GM21528 (cell line): ENCODE measurements at regions not wholly inside any gene's neighbourhood (a gene's known extent, or its start where the extent isn't known, plus 50 kb on each side); places are given as distances from the start of the nearest gene placed in this dataset.
"Not testable (repeated sequence)": the region's sequence is repeated elsewhere in the genome, so short reads cannot be mapped to it uniquely, and the experiment has no call there.

Experiments
- ATAC-seq: cut with Tn5 transposase; IDR thresholded peaks from one replicate; pipeline ENCODE4 v1.9.1; 2021; ENCODE audit warnings: mild to moderate bottlenecking, moderate library complexity; ENCODE audit not compliant: unreplicated experiment, low FRiP score

GRCh38 chr1:206358771-206359170, 111.5 kb upstream of the IKBKE start:
- ATAC-seq, result not testable (repeated sequence)

GRCh38 chr1:206359377-206359776, 110.9 kb upstream of the IKBKE start:
- ATAC-seq, result not testable (repeated sequence)

GRCh38 chr1:206361978-206362543, 108.2 kb upstream of the IKBKE start:
- ATAC-seq, result not testable (repeated sequence)

GRCh38 chr1:206362994-206363393, 107.3 kb upstream of the IKBKE start:
- ATAC-seq, result not testable (repeated sequence)

GRCh38 chr1:206365271-206365670, 105.0 kb upstream of the IKBKE start:
- ATAC-seq, result not testable (repeated sequence)

GRCh38 chr1:206366131-206366530, 104.1 kb upstream of the IKBKE start:
- ATAC-seq, result not testable (repeated sequence)

- not testable (repeated sequence) for ATAC-seq
Observed at GRCh38 chr1:206366772-206367171, 103.5 kb upstream of the IKBKE start.

- ATAC-seq, result not testable (repeated sequence)
Observed at GRCh38 chr1:206367955-206368622, 102.2 kb upstream of the IKBKE start.

- not testable (repeated sequence) for ATAC-seq
Observed at GRCh38 chr1:206374725-206375124, 95.6 kb upstream of the IKBKE start.

GRCh38 chr1:206375552-206375951, 94.7 kb upstream of the IKBKE start:
- not testable (repeated sequence) for ATAC-seq

GRCh38 chr1:206378506-206378905, 91.8 kb upstream of the IKBKE start:
- not testable (repeated sequence) for ATAC-seq

- ATAC-seq, result not testable (repeated sequence)
Observed at GRCh38 chr1:206379245-206379644, 91.0 kb upstream of the IKBKE start.

GRCh38 chr1:206380163-206380790, 90.0 kb upstream of the IKBKE start:
- ATAC-seq, result not testable (repeated sequence)

- not testable (repeated sequence) for ATAC-seq
Observed at GRCh38 chr1:206380791-206381610, 89.3 kb upstream of the IKBKE start.

GRCh38 chr1:206384029-206384807, 86.1 kb upstream of the IKBKE start:
- ATAC-seq, result not testable (repeated sequence)

- ATAC-seq, result not testable (repeated sequence)
Observed at GRCh38 chr1:206384891-206385290, 85.4 kb upstream of the IKBKE start.

- not testable (repeated sequence) for ATAC-seq
Observed at GRCh38 chr1:206387631-206388030, 82.6 kb upstream of the IKBKE start.

GRCh38 chr1:206391903-206392302, 78.4 kb upstream of the IKBKE start:
- ATAC-seq, result not testable (repeated sequence)

GRCh38 chr1:206397501-206397900, 72.8 kb upstream of the IKBKE start:
- not testable (repeated sequence) for ATAC-seq

- not testable (repeated sequence) for ATAC-seq
Observed at GRCh38 chr1:206398261-206398660, 72.0 kb upstream of the IKBKE start.
